Upper lobe of left lung (tissue), 4 donors: ENCODE measurements at regions not wholly inside any gene's neighbourhood (a gene's known extent, or its start where the extent isn't known, plus 50 kb on each side); places are given as distances from the start of the nearest gene placed in this dataset.
"Not testable (repeated sequence)": the region's sequence is repeated elsewhere in the genome, so short reads cannot be mapped to it uniquely, and the experiment has no call there.

Experiments used
- EP300 ChIP-seq, 4 donors: sonication (generic); formaldehyde crosslinking; IDR thresholded peaks; one replicate each; pipeline ENCODE4 v1.5.1; 2017; ENCODE audit warnings: antibody characterized with exemption in 4 of 4, control low read depth in 2 of 4
- POLR2A ChIP-seq, 4 donors: fragments of 450-650 bp; IDR thresholded peaks; one replicate each; pipeline ENCODE4 v1.5.1; 2016 to 2017; ENCODE audit warnings: antibody characterized with exemption in 4 of 4, mild to moderate bottlenecking in 2 of 4
- POLR2AphosphoS5 ChIP-seq, 2 donors: sonication (generic); formaldehyde crosslinking; IDR thresholded peaks; one replicate each; pipeline ENCODE4 v1.5.1; 2017; ENCODE audit warnings: antibody characterized with exemption in 2 of 2
- TF ChIP-seq, protein P1 (sequence below), 6 experiments: fragments of 450-650 bp in 4 of 6; fragments of 200-600 bp in 2 of 6; sonication (generic) in 2 of 6; IDR thresholded peaks; one replicate each; pipeline ENCODE4 v1.5.1; 2016 to 2019; ENCODE audit warnings: antibody characterized with exemption in 6 of 6

DNA sequence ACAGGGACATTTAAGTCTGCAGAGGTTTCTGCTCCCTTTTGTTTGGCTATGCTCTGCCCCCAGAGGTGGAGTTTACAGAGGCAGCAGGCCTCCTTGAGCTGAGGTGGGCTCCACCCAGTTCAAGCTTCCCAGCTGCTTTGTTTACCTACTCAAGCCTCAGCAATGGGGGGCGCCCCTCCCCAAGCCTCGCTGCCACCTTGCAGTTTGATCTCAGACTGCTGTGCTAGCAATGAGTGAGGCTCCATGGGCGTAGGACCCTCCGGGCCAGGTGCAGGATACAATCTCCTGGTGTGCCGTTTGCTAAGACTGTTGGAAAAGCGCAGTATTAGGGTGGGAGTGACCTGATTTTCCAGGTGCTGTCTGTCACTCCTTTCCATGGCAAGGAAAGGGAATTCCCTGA is 51.1 kb upstream of the CLVS2 start:
- TF ChIP-seq, protein P1, sequence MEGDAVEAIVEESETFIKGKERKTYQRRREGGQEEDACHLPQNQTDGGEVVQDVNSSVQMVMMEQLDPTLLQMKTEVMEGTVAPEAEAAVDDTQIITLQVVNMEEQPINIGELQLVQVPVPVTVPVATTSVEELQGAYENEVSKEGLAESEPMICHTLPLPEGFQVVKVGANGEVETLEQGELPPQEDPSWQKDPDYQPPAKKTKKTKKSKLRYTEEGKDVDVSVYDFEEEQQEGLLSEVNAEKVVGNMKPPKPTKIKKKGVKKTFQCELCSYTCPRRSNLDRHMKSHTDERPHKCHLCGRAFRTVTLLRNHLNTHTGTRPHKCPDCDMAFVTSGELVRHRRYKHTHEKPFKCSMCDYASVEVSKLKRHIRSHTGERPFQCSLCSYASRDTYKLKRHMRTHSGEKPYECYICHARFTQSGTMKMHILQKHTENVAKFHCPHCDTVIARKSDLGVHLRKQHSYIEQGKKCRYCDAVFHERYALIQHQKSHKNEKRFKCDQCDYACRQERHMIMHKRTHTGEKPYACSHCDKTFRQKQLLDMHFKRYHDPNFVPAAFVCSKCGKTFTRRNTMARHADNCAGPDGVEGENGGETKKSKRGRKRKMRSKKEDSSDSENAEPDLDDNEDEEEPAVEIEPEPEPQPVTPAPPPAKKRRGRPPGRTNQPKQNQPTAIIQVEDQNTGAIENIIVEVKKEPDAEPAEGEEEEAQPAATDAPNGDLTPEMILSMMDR (IDR thresholded peaks at IDR 0.05), result not testable (repeated sequence)
- not testable (repeated sequence) for TF ChIP-seq POLR2A, EP300, POLR2AphosphoS5 (IDR thresholded peaks at IDR 0.05)
